Endothelial cell of hepatic sinusoid (primary cell): ENCODE measurements at regions not wholly inside any gene's neighbourhood (a gene's known extent, or its start where the extent isn't known, plus 50 kb on each side); places are given as distances from the start of the nearest gene placed in this dataset.

ENCODE experiments used
- in situ Hi-C: cut with HindIII; loops from 2 replicates; pipeline ENCODE4 v1.10.0; 2017; ENCODE audit warnings: low sequenced_read_pairs

DNA sequence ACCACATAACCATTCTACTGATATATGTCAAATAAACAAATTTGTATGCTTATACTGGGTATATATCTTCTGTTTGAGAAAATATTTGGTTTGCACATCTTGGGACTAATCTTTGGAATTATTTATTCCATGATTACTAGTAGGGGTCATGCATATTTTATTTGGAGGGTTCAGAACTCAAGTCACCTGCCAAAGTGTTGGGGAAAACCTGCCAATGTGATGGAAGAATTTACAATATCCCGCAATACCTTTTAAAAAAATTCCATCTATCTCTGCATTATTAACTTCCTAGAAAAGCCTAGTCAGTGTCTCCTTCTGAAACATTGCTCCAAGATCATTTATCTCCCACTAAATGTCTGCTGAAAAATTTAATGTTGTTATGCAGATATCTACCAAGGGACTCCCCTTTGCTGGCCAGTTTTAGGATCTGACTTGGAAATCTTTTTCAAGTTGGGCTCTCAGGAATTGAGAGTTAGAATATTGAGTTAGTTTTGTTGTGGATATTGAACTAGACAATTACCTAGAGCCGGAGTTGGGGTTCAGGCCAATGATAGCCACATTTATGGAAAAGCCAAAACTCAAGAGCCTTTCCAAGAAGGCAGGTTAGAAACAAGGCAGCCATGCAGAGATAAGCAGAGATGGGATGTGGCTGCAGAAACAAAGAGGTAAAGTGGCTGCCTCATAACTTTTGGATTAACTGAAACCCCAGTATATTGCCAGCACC lies 425.2 kb downstream of the ADAMTS20 start:
- in situ Hi-C loops = no loop called here

DNA sequence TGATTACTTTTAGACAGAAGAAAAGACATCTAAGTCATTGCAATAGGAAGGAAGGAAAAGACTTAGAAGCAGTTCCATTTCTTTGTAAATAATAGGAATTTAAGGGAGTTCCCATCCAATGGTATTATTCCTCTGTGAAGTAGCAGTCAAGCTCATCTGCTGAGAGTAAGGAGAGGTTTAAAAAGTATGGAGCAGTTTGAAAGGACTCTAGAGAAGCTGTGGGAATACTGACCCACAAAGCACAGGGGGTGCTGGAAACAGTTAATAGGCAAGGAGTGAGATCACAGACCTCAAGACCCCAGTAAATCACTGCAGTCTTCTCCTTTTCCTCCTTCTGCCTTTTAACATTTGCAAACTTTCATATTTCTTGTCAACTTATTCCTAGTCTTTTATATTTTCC lies 428.5 kb downstream of the ADAMTS20 start:
- in situ Hi-C loops = no loop called here

DNA sequence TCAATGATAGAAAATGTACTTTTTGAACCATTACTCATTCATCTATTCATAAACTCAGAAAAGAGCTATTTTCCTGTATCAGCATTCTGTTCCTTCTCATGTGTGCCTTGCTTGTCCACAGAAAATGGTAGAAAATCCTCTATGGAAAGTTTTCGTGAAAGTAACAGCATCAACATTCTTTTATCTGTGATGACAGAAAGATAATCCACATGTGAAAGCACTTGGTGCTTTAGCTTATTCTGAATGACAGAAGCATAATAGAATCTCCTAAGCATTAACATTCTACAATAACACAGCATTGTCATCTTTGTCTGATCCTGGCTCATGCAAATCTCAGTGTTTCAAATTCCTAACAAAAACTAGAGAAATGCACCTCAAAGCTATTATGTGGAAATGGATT lies 431.9 kb downstream of the ADAMTS20 start:
- in situ Hi-C loops = no loop called here

DNA sequence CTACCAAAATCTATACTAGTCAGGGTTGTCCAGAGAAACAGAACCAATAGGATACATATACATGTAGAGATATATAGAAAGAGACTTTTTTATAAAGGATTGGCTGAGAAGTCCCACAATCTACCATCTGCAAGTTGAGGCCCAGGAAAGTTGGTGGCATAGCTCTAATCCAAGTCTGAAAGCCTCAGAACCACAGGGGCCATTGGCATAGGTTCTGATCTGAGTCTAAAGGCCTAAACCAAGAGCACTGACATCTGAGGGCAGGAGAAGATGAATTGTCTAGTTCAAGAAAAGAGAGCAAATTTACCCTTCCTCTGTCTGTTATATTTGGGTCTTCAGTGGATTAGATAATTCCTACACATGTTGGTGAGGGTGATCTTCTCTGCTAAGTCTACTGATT lies 433.1 kb downstream of the ADAMTS20 start:
- in situ Hi-C loops = no loop called here

DNA sequence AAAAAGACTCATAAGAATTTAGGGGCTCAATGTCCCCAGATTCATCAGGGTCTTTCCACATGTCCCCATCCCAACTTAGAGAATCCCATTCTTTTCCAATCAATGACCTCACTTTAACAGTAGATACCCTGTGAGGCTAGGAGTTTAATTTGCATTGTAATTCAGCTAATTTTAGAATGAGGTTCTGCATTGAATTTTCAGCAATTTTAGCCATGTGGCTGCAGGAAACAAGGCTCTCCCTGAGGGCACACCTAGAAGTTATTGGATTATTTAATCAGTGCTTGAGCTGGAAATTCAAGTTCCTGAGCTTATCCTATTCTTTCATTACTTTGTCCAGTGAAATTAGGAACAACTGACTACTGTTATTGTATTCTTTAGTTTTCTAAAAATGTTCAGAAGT lies 433.8 kb downstream of the ADAMTS20 start:
- in situ Hi-C loops = no loop called here

DNA sequence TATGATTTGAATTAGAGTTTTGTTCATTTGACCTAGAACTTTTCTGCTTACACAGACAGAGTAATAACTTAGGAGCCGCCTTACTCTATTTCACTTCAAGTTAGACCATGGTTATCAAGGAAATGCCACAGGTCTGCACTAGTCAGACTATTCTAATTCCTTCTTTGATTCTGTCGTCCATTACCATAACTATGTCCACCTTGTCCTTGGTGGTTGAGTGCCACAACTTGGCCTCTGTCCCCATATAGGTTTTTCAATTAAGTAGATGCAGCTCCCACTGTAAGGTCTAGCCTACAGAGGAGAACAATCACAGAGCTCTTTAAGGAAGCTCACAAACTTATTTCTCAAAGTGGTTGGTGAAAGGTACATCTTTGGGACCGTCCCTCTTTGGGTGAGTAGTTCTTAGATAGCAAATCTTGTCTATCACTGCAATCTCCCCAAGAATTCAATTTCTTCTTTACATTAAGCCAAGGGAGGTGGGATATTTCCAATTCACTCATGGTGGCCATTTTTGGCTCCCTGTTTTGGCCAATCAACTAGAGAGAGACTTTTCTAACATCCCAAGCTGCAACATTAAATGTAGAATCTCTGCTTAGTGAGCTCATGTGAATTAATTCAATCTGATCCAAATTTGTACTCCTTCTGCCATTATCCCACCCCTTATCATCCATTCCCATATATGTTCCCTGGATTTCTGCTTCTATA lies 434.6 kb downstream of the ADAMTS20 start:
- in situ Hi-C loops = no loop called here

DNA sequence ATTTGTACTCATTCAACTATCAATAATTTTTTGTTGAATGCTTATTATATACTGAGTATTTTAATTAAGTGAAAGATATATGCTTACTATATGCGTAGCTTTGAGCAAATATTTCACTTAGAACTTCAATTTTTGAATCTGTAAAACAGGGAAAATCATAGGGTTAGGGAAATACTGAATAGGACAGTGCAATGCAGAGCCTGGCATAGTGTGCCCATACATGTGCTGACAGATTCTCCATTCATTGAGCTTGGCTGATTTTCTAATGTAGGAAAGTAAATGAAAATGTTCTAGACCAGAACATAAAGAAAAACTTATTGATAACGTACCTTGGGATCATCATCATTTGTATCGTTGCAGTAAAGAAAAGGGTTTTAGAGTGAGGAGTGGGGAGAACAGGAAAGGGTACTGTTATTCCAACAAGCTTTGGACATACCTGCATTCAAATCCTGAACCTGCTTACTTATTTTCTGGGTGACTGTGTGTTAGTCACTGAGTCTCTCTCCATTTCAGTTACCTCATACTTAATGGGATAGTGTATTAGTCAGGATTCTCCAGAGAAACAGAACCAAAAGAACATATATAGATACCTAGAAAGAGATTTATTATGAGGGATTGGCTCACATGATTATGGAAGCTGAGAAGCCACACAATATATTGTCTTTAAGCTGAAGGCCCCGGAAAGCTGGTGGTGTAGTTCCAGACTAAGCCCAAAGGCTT lies 436.4 kb downstream of the ADAMTS20 start:
- in situ Hi-C loops = no loop called here

DNA sequence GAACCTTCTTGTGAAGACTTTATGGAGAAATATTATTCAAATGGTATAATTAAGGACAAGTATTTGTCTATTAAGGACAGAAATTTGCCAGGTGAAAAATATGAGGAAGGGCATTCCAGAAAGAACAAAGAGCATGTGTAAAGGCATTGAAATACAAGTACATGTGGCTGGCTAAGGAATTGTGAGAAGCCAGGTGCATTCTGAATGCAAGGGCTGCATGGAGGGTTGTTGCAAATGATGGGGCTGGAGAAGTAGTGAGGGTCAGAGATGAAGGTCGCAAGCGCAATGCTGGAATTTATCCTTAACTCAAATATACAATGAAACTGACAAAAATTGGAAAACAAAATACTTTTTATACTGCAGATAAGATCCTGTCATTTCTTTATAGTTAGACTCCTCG lies 437.7 kb downstream of the ADAMTS20 start:
- in situ Hi-C loops = no loop called here

DNA sequence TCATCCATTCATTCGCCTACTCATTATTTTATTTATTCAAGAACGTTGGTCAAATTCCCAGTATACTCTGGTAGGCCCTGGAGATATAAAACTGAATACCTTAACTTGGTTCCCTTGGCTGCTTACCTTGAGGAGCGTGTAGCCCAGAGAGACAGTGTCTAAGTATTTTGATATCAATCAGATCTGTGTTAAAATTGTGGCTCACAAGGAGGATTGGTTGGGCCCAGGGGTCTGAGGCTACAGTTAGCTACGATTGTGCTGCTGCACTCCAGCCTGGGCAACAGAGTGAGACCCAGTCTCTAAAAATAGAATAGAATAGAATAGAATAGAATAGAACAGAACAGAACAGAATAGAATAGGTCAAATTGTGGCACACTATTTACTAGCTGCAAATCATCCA lies 438.4 kb downstream of the ADAMTS20 start:
- in situ Hi-C loops = no loop called here

DNA sequence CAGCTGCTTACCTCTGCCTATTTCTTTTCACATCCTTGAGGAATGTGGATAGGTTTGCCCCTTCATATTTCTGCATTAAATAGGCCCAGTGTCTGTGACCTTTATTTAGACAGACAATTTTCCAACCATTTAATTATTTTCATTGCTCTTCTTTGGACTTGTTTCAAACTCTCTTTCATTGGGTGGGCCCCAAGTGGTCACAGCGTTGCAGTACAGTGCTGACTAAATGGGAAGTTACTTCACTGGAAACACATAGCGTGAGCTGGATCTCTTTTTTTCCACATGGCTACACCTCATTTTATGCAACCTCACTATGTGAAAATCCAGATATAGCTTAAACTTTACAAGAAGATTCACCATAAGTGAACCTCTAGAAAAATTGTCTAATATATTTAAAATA lies 438.9 kb downstream of the ADAMTS20 start:
- in situ Hi-C loops = no loop called here

DNA sequence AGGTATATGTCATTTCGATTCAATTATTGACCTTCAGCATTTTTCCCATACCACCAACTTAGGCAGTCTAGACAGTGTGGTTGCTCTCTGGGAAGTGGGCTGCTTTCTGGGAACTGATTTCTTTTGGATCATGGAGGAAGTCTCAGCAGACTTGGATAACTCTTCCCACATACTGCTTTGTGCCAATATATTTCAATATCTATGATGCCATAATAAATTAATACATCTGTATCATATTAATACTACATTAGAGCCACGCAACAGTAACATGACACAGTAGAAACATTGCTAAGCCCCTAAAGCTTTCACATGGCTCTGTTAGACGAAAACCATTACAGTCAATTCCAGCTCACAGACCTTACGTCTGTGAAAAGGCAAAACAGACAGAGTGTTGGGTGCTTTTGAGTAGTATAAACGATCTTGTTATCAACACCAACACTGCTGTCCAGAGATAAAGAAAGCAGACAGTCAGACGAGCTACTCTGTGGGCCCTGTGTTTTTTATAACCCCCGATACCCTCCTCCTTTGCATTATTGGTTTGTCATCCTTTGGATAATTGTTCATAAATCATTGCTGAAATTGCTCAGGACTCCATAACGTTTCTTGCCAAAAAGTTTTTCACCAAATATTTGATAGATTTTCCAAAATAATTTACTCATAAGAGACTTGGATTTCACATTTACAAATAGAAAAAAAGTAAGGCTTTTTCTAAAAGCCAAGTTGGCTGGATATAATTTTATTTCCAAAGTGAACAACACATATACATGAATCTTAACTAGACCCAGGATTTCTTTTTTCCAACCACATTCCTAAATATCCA lies 439.7 kb downstream of the ADAMTS20 start:
- in situ Hi-C loops = no loop called here

DNA sequence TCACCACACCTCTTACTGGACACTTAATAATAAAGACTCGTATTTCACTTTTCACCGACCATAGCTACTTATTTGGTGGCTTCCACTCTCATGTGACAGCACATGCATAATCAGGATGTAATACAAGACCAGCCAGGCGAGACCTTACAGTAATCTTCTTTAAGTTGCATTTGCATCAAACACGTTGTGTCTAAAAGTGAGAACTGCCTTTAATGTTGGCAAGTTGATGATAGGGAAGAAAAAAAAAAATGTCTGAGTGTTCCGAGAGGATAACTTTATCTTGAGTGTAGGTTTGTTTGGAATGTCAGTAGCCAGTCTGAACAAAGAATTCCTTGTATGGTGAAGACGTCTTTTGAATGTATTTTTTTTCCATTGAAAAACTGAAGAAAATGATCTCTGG lies 440.4 kb downstream of the ADAMTS20 start:
- in situ Hi-C loops = no loop called here

DNA sequence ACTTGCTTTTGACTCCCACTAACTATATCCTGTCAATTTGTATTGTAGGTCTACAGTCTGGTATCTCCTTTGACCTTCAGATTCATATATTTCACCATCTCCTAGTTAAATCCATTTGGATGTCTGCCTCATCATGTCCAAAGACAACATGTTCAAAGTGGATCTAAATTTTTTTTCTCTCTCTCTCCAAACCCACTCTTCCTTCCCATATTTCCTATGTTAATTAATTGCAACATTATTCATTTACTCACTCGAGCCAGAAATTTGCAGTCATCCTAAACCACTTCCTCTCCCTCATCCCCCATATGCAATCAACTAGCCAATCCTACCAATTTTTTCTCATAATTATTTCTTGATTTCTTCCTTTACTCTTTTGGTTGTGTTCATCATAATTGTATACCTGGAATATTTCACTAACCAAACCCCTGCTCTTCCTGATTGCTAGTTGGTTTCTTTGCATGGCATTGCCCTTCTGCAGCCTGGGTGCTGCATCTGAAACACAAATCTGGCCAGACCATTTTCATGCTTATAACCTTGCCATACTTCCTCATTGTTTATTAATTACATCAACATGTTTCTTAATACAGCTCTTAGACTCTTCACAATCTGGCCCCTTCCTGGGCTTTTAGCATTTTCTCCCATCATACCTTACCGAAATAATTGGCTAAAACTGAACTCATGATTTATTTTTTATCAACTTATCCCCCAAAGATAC lies 442.2 kb downstream of the ADAMTS20 start:
- in situ Hi-C loops = no loop called here

DNA sequence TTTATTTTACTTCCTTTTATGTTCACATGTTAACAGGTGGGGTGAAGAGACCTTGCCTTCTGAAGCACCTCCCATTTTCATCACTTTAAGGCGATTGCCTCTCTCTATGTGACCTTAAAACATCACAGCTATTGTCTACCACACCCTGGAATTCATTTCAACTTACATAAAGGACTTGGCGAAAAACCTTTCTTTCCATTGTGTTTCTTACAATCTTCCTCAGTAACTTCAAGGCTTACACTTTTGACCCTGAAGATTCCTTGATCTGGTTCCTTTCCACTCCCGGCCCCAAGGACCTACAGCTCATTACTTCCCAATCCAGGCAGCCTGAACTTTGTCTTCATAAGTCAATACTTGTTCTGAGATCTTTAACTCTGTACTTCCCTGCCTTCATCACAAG lies 443.3 kb downstream of the ADAMTS20 start:
- in situ Hi-C loops = no loop called here

DNA sequence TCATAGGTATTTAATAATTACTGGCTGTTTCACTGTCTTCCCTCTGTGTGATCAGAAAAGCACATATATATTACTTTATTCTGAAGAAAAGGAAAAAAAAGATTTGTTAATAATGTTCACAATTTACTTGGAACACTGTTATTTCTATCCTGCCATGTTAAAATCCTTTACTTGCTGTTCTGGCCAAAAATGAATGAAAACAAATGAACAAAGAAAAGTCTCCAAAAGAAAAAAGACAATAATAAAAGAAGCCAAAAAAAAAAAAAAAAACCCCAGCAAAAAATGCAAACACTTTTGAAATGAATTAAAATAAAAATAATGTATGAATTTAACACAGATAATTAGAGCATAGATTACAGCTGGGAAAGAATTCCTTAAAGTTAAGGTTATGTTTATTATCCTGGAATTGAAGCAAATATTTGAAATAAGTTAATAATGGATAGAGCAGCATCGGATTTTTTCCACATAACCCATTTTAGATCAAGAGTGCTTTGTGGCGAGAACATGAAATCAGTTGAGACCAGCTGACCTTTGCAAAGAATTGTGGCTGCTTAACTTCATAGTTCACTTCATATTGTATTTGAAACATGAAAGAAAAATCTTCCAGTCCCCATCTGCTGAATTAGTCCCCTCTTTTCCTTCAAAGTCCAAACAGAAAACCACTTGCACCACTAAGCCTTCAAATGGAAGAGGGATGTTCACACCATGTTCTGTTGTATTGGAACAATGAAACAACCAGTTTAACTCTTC lies 444.8 kb downstream of the ADAMTS20 start:
- in situ Hi-C loops = no loop called here

DNA sequence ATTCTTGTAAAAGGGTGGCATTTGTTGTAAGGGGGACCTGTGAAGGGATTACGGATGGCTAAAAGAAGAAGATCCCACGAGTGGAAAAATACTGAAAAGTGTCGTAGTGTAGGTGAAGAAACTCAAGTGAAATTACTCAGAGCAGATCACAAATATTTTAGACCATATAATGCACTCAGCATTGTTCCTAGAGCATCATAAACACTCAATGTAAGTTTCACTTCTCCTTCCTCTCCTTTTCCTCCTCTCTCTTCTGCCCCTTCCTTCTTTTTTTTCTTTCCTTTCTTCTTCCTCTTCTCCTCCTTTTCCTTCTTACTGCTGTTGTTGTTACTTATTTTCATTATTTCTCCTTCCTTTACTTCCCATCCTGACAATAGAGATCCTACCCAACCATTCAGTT lies 445.6 kb downstream of the ADAMTS20 start:
- in situ Hi-C loops = no loop called here

DNA sequence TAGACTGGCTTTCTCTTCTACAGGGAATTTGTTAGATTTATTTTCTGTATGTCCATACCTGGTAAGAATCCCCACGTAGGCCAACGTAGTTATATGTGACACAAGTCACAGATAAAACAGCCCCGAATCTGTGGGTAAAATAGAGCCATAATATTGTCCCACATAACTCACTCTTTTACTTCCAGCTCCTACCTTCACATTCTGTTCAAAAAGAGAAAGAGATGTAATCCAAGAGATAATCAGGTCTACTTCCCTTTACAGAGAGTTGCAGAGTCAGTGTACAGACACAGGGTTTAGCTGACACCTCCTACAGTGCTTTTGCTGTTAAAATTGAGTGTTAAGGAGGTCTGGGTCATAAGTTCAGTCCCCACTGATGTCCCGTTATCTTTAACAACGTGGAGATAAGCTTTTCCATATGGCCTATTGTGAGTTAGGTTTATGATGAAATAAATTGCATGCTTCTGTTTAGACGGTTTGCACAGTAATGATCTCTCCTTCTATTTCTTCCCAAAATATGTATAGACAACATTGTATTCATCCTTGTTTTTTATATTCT lies 446.5 kb downstream of the ADAMTS20 start:
- in situ Hi-C loops = no loop called here

DNA sequence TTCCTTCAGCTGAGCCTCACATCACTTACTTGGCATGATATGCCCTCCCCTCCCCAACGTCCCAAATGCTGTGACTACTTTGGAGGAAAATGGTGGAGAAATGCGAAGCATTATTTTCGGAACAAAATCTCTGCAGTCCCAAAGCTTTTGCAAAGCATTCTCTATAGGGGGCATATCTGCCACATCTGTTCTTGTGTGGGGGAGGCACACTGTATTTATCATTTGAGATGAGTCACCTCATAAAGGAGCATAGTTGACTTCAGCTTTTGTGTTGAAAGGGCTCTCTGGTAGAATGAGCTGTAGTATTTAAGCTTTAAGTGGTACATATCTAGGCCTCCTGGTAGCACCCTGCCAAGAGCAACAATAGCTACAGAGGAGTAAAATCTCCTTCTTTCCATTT lies 447.5 kb downstream of the ADAMTS20 start:
- in situ Hi-C loops = no loop called here

DNA sequence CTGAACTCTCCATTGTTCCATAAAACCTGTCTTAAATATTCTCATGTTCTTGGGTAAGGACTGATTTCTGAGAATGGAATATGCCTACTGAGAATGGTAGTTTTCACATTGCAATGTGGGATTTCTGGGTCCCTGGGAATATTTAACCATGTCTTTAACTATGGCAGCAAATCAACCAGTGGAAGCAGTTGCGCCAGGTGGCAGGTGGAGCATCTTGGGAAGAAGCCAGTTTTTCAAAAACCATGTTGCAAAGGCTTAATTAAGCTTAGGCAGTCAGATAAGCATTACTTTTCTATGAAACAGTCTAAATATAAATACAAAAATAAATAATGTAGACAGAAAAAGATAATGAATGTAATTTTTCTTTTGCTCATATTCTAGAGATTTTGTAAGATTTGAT lies 448.1 kb downstream of the ADAMTS20 start:
- in situ Hi-C loops = no loop called here
